ENCODE measurements at regions not wholly inside any gene's neighbourhood (a gene's known extent, or its start where the extent isn't known, plus 50 kb on each side); places are given as distances from the start of the nearest gene placed in this dataset.

DNA sequence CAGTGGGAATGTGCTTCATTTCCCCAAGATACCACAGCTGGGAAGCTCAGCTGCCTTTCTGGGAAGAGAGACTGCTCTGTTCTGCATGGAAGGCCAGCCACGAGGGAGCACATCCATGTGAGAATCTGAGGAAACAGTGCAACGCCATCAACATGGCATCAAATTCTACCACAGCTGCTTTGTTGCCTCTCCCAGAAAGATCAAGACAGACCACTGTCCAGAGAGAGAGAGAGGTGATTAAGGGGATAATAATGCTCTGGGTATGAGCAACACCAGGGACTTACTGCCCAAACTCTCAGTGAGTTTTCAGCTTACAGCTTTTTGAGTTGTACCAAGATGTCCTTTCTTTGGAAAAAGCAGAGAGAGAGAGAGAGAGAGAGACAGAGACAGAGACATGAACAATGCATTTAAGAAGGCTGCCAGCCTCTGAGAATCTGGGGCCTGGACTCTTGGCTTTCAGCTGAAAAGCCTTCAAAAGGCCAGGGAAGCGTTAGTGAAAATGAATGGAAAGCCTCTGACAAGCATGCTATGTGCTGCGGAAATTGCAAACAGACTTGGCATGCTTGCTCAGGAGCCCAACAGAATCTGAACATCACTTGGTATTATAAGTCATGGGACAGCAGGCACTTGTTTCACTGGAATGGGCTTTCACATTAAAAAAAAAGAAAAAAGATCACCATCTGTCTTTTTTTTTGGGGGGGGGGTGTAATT, 223.1 kb downstream of the MAP2K6 start:
- no peak overlapping the region for H3K27ac ChIP-seq (ENCODE audit: low read length)
- no peak overlapping the region for H2AFZ ChIP-seq (ENCODE audit: low read depth, low read length)
- no peak overlapping the region for H3K4me3 ChIP-seq (ENCODE audit: low read length)
- H3K79me2 ChIP-seq (replicated peaks; ENCODE audit: insufficient read depth, low read length): no peaks in the 10 kb centered on the region
- TF ChIP-seq EP300 (conservative IDR thresholded peaks at IDR 0.05; ENCODE audit: poor library complexity, severe bottlenecking): no peak
- no peak for TF ChIP-seq TAF1 (IDR thresholded peaks at IDR 0.05; ENCODE audit: low read depth)
- TF ChIP-seq, protein P1, sequence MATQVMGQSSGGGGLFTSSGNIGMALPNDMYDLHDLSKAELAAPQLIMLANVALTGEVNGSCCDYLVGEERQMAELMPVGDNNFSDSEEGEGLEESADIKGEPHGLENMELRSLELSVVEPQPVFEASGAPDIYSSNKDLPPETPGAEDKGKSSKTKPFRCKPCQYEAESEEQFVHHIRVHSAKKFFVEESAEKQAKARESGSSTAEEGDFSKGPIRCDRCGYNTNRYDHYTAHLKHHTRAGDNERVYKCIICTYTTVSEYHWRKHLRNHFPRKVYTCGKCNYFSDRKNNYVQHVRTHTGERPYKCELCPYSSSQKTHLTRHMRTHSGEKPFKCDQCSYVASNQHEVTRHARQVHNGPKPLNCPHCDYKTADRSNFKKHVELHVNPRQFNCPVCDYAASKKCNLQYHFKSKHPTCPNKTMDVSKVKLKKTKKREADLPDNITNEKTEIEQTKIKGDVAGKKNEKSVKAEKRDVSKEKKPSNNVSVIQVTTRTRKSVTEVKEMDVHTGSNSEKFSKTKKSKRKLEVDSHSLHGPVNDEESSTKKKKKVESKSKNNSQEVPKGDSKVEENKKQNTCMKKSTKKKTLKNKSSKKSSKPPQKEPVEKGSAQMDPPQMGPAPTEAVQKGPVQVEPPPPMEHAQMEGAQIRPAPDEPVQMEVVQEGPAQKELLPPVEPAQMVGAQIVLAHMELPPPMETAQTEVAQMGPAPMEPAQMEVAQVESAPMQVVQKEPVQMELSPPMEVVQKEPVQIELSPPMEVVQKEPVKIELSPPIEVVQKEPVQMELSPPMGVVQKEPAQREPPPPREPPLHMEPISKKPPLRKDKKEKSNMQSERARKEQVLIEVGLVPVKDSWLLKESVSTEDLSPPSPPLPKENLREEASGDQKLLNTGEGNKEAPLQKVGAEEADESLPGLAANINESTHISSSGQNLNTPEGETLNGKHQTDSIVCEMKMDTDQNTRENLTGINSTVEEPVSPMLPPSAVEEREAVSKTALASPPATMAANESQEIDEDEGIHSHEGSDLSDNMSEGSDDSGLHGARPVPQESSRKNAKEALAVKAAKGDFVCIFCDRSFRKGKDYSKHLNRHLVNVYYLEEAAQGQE (IDR thresholded peaks at IDR 0.05; ENCODE audit: borderline replicate concordance): no peak
- TF ChIP-seq RAD21 (conservative IDR thresholded peaks at IDR 0.05): no peak
- no peak for TF ChIP-seq SMC3 (conservative IDR thresholded peaks at IDR 0.05; ENCODE audit: poor library complexity)
- no peak for TF ChIP-seq EZH2 (IDR thresholded peaks at IDR 0.05; ENCODE audit: borderline replicate concordance, insufficient read depth, low read length, poor library complexity, severe bottlenecking)
- TF ChIP-seq POLR2AphosphoS5 (IDR thresholded peaks at IDR 0.05): no peak
- TF ChIP-seq, protein P2, sequence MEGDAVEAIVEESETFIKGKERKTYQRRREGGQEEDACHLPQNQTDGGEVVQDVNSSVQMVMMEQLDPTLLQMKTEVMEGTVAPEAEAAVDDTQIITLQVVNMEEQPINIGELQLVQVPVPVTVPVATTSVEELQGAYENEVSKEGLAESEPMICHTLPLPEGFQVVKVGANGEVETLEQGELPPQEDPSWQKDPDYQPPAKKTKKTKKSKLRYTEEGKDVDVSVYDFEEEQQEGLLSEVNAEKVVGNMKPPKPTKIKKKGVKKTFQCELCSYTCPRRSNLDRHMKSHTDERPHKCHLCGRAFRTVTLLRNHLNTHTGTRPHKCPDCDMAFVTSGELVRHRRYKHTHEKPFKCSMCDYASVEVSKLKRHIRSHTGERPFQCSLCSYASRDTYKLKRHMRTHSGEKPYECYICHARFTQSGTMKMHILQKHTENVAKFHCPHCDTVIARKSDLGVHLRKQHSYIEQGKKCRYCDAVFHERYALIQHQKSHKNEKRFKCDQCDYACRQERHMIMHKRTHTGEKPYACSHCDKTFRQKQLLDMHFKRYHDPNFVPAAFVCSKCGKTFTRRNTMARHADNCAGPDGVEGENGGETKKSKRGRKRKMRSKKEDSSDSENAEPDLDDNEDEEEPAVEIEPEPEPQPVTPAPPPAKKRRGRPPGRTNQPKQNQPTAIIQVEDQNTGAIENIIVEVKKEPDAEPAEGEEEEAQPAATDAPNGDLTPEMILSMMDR (IDR thresholded peaks at IDR 0.05; ENCODE audit: poor library complexity, severe bottlenecking): no peak
- no peak for TF ChIP-seq MXI1 (conservative IDR thresholded peaks at IDR 0.05; ENCODE audit: poor library complexity, severe bottlenecking)
- no peaks in the 10 kb centered on the region for H3K27me3 ChIP-seq (ENCODE audit: insufficient read depth, low read depth, low read length)
- H4K20me1 ChIP-seq (ENCODE audit: insufficient read depth): no peaks in the 10 kb centered on the region
- H3K9me2 ChIP-seq (ENCODE audit: insufficient read depth, low read length): no peaks in the 10 kb centered on the region
- H3F3A ChIP-seq (ENCODE audit: insufficient read depth, low read length, poor library complexity, severe bottlenecking): no peaks in the 10 kb centered on the region
- H3K36me3 ChIP-seq (ENCODE audit: insufficient read depth, low read length): no peaks in the 10 kb centered on the region
- H3K9ac ChIP-seq (ENCODE audit: low read length): no peak overlapping the region
- H3K4me2 ChIP-seq (ENCODE audit: low read length): no peak overlapping the region
- no peaks in the 10 kb centered on the region for H3K9me3 ChIP-seq (ENCODE audit: low read length)

DNA sequence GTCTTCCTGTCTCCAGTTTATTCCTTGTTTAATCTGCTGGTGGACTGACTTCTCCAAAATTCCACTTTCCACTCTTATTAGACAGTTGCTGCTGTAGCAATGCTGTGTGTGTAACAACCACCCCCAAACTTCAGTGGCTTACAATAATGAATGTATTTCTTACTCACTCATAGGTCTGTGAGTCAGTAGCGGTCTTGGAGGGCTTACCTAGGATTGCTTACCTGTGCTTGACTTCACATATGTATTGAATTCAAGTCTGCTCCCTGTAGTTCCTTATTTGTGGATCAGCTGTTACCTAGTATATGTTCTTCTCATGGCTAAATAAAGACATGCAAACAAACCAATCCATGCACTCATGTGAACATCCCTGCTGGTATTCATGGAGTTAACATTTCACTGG, 224.6 kb downstream of the MAP2K6 start:
- Histone ChIP-seq H3K27ac (ENCODE audit: low read length) (no peak overlapping the region), H3K27me3 (ENCODE audit: insufficient read depth, low read depth, low read length) (no peaks in the 10 kb centered on the region), H3K4me3 (ENCODE audit: low read length) (no peak overlapping the region), H3F3A (ENCODE audit: insufficient read depth, low read length, poor library complexity, severe bottlenecking) (no peaks in the 10 kb centered on the region), H3K9me3 (ENCODE audit: low read length) (no peaks in the 10 kb centered on the region), H3K36me3 (ENCODE audit: insufficient read depth, low read length) (no peaks in the 10 kb centered on the region), H4K20me1 (ENCODE audit: insufficient read depth) (no peaks in the 10 kb centered on the region), H3K9ac (ENCODE audit: low read length) (no peak overlapping the region), H2AFZ (ENCODE audit: low read depth, low read length) (no peak overlapping the region), H3K9me2 (ENCODE audit: insufficient read depth, low read length) (no peaks in the 10 kb centered on the region), H3K4me2 (ENCODE audit: low read length) (no peak overlapping the region), H3K79me2 (replicated peaks; ENCODE audit: insufficient read depth, low read length) (no peaks in the 10 kb centered on the region)
- TF ChIP-seq, protein P2 (IDR thresholded peaks at IDR 0.05; ENCODE audit: poor library complexity, severe bottlenecking): no peak
- TF ChIP-seq POLR2AphosphoS5 (IDR thresholded peaks at IDR 0.05): no peak
- TF ChIP-seq RAD21 (conservative IDR thresholded peaks at IDR 0.05): no peak
- TF ChIP-seq, protein P1 (IDR thresholded peaks at IDR 0.05; ENCODE audit: borderline replicate concordance): no peak
- TF ChIP-seq EP300 (conservative IDR thresholded peaks at IDR 0.05; ENCODE audit: poor library complexity, severe bottlenecking): no peak
- TF ChIP-seq MXI1 (conservative IDR thresholded peaks at IDR 0.05; ENCODE audit: poor library complexity, severe bottlenecking): no peak
- TF ChIP-seq SMC3 (conservative IDR thresholded peaks at IDR 0.05; ENCODE audit: poor library complexity): no peak
